CD4-positive, alpha-beta T cell treated with Interleukin-12 subunit alpha and Interleukin-12 subunit beta, for 1 hour (primary cell): ENCODE measurements at regions not wholly inside any gene's neighbourhood (a gene's known extent, or its start where the extent isn't known, plus 50 kb on each side); places are given as distances from the start of the nearest gene placed in this dataset.

Experiments
- DNase-seq: peaks from one replicate; pipeline ENCODE4 v3.0.0-alpha.2; 2020

DNA sequence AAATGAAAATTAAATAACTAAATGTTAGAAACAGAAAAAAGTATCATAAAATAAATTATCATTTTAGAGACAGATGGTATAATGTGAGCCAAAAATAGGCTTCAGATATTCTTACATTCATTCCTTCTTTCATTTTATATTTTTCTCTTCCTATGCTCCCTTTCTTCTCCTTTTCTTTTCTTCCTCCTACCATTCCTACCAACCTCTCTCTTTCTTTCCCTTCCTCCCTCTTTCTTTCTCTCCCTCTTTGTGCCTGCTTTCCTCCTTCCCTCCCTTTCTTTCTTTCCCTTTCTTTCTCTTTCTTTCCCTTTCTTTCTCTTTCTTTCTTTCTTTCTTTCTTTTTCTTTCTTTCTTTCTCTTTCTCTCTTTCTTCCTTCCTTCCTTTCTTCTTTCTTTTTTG, 275.6 kb upstream of the ELAC2 start:
- DNase-seq, result no peak

DNA sequence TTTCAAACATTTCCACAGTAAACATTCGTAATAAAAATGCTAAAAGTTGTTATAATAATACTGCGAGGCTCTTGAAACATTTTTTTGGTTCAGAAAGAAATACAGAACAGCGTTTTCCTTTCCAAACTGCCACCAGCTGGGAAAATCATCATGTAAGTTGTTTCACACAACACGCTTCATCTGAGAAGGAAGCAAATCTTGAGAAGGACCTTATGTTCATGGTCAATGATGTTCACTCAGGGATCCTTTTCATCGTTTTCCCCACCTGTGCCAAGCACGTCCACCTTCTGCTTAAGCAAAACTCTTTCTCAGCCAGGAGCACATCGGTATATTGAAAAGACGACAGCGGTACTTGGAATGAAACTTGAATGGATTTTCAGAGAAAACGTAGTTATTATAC, 274.5 kb upstream of the ELAC2 start:
- DNase-seq, result no peak

DNA sequence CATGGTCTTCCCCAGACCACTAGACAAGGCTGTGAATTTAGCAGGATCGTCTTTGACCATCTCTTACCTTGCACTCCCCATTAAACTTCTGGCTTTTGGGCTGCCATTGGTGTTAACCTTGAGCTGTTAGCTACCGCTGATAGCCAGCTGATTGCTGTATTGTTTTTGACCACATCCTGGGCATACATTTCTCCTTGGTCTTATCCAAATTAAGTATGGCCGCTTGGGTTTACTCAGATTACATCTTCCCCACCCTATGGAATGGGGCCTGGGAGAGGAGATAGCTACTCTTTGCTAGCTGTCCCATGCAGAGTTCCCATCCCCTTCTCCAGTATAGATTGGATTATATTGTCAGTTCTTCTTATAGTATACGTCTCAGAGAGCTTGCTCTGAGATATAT, 270.4 kb upstream of the ELAC2 start:
- DNase-seq, result no peak

- no peak for DNase-seq
Measured at GRCh38 chr17:13287226-13287625, 269.4 kb upstream of the ELAC2 start.

DNA sequence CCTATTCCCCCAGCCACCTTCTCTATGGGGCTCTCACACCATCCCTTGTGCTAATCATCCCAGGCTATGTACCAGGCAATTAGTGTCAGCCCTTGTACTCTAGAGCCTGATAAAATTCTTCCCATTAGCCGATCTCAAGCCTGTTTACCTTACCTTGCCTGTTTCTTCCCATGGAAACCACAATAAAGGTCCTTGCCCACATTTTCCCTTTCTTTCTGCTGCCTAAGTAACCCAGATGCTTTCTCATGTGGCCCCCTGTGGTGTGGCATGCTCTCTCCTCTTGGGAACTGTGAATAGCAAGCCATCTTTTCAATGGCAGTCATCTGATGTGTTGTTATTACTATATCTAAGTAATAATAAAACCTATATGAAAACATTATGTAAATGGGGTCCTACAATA, 265.8 kb upstream of the ELAC2 start:
- no peak for DNase-seq

DNA sequence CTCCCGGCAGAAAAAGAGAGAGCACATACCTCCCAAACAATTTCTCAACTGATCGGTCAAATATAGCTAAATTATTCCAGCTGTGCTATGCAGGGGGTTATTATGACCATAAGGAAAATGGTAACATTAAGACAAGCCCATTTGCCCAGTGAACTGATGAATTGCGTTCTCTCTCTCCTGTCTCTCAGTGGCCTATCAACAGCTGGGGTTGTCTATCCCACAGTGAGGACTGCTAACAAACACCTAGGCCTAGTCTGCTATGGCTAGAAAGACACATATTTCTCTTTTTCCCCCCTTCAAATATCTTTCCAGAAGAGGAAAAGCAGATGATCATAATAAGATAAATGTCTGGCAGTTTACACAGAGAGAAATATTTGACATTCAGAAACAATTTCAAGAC, 263.8 kb upstream of the ELAC2 start:
- no peak for DNase-seq

GRCh38 chr17:13273806-13274205, 256.0 kb upstream of the ELAC2 start:
- DNase-seq, result no peak

DNA sequence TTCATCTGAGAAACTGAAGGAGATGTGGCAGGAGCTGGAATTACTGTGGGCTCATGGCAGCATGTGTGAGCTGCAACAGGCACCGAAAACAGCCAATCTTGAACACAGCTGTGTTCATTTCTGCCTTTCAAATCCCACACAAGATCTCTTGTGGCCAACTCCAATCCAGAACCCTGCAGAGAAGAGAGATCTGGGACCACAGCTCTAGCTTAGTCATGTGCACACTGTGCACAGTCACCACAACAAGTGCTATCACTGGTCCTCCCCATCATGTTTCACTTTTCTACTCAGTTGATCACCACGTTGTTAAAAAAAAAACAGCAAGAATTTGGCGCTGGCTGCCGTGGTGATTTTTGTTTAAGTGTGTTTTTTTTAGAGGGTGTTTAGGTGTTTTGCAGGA, 254.5 kb upstream of the ELAC2 start:
- DNase-seq, result no peak

DNA sequence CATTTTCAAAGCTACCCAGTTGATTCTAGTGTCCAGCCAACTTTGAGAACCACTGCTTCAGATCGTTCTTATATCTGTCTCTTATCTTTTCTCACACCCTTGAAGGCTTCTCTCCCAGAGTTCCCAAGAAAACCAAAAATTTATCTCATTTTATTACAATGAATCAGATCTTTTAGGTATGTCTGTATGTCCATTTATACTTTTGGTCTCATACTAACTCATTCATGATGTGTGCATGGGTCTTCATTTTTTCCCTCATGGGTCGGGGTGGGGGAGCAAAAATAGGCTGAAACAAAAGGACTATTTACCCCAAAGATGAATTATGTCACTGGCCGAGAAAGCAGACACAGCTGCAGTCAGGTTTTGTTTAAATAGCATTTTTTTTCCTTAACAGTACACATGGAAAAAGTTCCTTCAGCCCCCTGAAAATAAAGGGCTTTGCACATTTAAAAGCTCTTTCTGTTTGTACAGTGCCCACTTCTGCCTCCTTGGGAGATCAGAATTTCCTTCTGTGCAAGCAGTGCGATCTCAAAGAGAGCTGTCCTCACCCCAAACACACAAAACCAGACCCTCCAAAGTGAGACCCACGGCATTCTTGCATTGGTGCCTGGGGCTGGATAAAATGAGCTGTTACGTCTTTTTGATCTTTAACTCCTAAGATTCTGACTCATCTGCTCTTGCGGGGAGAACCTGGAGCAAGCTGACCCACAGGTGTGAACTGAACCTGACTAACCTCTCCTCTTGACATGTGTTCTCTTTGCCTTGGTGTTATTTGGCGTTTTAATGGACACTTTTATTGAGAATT, 251.2 kb upstream of the ELAC2 start:
- DNase-seq, result no peak

DNA sequence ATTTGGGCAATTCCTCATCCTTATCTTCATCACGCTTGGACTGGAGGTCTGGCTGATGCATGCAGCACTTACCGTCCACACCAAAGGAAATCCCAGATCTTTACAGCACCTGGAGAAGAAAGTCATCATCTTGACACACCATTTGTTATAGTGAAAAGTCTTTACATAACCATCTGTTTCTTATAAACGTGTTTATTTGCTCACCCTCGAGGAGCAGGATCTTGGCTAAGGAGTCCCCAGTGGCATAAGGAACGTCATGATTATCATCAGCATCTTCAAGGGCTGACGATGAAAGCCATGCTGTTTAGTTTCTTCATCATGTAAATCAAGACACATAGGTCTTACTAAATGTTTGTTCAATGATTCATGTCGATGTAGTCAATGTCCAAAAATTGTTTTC, 248.8 kb upstream of the ELAC2 start:
- DNase-seq, result no peak

DNA sequence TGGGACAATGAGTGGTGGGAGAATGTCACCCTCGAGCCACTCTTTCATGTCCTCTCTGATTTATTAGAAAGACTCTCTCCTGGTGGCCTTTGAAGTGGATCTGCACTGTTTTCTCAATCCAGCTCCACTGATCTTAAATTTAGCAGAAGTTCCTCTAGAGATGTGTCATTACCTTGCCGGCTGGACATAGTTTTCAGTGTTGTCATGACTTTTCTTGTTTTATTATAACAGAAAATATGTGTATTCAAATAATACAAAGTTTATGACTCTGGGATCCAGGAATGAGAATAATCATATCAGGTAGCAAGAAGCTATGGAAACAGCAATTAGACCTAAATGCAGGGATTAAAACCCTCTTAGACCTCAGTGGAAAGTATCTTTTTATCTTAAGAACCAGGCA, 247.5 kb upstream of the ELAC2 start:
- DNase-seq, result no peak

GRCh38 chr17:13263746-13264145, 245.9 kb upstream of the ELAC2 start:
- no peak for DNase-seq

DNA sequence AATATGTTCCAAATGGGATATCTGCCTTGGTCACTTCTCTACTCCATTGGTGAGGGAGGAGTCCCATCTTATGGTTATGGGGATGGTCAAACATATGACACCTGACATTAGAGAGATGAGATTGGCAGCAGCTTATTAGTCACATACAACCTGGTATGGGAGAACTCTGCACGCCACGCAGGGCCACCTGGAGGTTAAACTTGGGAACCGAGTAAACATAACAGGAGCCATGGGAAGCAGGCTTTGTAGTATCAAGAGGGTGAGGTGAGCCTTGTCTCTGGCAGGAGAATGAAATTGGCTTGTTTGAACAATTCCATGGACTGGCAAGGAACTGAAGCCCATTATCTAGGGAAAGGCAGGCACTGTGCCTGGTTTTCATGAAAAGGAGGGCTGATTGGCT, 238.7 kb upstream of the ELAC2 start:
- DNase-seq, result no peak

DNA sequence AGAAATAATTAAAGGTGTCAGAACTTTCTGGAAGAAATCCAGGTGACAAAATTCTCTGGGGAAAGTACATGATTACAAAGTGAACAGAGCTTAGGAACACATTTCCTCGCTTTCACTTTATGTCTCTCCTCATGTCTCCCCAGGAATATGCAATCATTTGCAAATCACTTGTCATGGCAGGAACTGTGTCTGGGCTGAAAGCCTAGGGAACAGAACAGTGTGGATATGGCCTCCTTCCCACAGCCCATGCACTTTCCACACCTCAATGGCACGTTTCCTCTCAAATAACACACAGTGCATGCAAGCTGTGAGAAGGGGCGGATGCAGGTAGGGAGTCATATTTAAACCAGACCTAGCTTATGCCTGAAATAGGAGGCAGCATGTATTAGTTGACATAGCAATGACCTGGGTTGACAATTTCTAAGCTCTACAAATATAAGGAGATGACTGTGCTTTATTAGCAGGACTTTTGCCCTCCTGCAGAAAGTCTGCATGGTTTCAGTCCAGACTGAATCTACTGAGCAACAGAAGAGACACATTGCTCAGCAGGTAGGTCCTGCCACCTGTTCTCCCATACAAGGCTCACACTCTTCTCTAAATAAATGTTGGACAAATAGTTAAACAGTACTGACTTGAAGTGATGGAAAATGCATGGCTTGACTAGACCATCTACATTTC, 236.0 kb upstream of the ELAC2 start:
- DNase-seq, result no peak

GRCh38 chr17:13244513-13244912, 226.7 kb upstream of the ELAC2 start:
- DNase-seq, result no peak

DNA sequence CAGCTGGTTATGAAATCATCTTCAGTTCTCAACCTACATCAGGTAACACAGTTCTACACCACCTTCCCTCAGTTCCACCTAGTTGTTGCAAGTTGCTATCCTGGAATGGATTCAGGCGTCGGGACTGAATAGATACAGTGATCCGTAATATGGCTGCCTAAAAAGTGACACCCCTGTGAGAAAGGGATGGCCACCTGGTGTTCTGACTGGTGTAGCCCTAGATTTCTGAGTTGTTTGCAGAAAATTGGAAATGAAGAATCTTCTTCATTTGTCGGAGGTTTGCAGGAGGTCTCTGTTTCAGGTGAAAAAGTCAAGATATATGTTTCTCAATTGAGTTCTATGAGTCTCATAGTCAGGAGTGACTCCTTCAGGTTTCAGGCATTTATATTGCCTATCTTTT, 225.8 kb upstream of the ELAC2 start:
- DNase-seq, result no peak

DNA sequence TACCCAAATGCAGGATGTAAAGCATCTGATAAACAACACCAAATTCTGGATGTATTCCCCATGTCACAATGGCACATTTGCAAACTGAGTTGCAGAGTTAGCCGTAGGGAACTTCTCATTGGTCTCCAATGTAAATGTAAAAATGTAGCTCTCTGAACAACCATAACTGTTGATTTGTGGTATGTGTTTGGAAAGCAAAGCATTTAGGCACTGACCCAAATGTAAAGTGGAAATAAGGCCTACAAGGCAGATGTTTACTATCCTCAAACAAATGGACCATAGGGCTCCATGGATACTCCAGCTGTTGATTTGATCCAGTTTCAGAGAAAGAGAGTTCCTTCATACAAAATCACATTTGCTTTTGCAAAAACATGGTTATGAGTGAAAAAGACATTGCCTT, 223.0 kb upstream of the ELAC2 start:
- no peak for DNase-seq

DNA sequence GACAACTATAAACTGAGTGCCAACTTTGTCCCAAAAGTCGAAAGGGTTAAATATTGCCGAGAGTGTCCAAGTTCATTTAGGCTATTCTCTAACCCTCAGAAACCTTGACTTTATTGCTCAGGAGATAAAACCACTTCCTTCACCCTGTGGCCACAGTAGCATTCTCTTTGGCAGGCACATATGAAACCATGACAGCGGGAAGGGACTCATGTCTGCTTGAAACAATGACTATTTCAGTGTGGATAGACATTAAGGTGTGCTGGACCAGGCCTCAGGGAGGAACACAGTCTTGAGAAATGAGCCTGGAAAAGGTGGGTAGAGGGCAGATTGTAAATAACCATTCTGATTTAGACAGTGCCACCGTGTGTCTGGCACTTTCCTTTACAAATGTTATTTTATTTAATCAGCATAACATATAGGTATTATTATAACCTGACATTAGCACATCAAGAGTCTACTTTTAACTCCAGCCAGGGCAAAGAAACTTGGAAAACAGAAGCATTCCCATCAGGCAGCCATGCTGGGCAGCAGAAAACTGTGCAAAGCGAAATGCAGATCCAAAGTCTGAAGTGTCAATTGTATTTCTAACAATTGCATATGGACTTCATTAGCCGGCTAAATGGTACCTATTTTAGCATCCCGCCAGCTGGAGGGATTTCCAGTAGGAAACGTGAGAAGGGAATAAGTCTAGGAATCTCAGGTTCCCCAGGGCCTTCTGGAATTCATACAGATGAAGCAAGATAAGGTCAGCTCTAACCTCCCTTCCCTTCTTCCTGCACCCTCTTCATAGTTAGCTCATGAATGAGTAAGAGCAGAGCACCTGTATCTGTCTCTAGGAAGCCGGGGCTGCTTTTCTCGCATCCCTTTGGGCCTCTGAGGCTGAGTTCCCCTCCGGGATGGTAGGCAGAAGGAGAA, 212.8 kb upstream of the ELAC2 start:
- no peak for DNase-seq

GRCh38 chr17:13228225-13228624, 210.4 kb upstream of the ELAC2 start:
- DNase-seq, result no peak

DNA sequence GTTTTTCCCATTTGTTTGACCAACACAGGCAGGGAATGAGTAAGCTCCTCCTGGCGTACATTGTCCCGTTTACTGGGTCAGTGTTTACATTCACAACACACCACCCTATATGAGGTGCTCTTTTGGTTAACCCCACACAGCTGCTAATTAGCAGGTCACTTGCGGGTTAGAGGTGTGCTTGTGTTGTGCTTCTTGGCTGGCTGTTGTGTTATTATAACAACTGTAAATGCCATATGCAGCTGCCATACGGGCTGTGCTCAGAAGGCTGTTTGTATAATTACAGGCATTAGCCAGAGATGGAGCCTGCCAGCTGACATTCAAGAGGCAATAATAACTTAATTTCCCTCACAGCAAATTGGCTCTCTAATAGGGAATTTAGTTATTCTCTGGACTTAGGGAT, 205.1 kb upstream of the ELAC2 start:
- no peak for DNase-seq

DNA sequence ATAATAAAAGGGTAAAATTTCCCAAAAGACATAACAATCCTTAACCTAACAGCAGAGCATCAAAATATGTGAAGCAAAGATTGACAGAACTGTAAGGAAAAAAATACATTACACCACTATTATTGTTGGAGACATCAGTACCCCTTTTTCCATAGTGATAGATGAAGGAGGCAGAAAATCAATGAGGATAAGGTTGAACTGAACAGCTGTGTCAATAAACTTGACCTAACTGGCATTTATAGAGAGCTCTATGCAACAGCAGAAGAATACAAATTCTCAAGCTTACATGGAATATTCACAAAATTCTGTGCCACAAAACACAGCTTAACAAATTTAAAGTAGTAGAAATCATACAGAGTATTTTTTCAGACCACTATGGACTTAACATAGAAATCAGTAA, 195.0 kb upstream of the ELAC2 start:
- no peak for DNase-seq

GRCh38 chr17:13209081-13209480, 191.3 kb upstream of the ELAC2 start:
- DNase-seq, result no peak

- no peak for DNase-seq
Measured at GRCh38 chr17:13204607-13205237, 186.9 kb upstream of the ELAC2 start.
